K562 (cell line): ENCODE measurements at regions not wholly inside any gene's neighbourhood (a gene's known extent, or its start where the extent isn't known, plus 50 kb on each side); places are given as distances from the start of the nearest gene placed in this dataset.

ENCODE experiments used
- CBFA2T3 ChIP-seq: fragments of 450-650 bp; IDR thresholded peaks from 2 replicates; pipeline ENCODE4 v1.6.1; 2017
- CHD7 ChIP-seq: fragments of 200-600 bp; sonication (generic); IDR thresholded peaks from one replicate; pipeline ENCODE4 v1.6.1; 2012; ENCODE audit warnings: mild to moderate bottlenecking, low read depth, low read length, inconsistent platforms
- CTCF ChIP-seq, 3 experiments: IDR thresholded peaks in 2 of 3; conservative IDR thresholded peaks in 1 of 3; 2 replicates each; pipeline ENCODE4 v1.5.1; 2011 to 2012; ENCODE audit warnings: low read length in 3 of 3, mild to moderate bottlenecking in 3 of 3, control low read depth in 2 of 3, improper control_type of control experiment in 1 of 3, inconsistent platforms in 1 of 3, low read depth in 1 of 3, mixed read lengths in 1 of 3, moderate library complexity in 1 of 3; ENCODE audit not compliant: insufficient read depth in 2 of 3
- HLTF ChIP-seq: fragments of 450-650 bp; IDR thresholded peaks from 2 replicates; pipeline ENCODE4 v1.6.1; 2016
- JUND ChIP-seq, 2 experiments: IDR thresholded peaks; 2 replicates in 1 of 2; 3 replicates in 1 of 2; pipeline ENCODE4 v1.6.1; 2011; ENCODE audit warnings: borderline replicate concordance in 2 of 2, low read depth in 2 of 2, low read length in 2 of 2, improper control_type of control experiment in 1 of 2, missing biosample characterization in 1 of 2, missing genetic modification characterization in 1 of 2, missing genetic modification reagents in 1 of 2
- POLR2A ChIP-seq: fragments of 450-650 bp; conservative IDR thresholded peaks from 2 replicates; pipeline ENCODE4 v1.6.1; 2016
- POLR2AphosphoS5 ChIP-seq: IDR thresholded peaks from 2 replicates; pipeline ENCODE4 v1.6.1; 2011; ENCODE audit warnings: mild to moderate bottlenecking, low read depth, low read length, moderate library complexity; ENCODE audit not compliant: control insufficient read depth, insufficient read depth
- STAT6 ChIP-seq: sonication (generic); formaldehyde crosslinking; IDR thresholded peaks from 2 replicates; pipeline ENCODE4 v1.8.1; 2023; ENCODE audit warnings: mild to moderate bottlenecking, missing genetic modification reagents
- TEAD4 ChIP-seq, 2 experiments: sonication (generic) in 1 of 2; formaldehyde crosslinking in 1 of 2; IDR thresholded peaks; 2 replicates each; pipeline versions ENCODE4 v1.6.1 to v1.8.0; 2012 to 2022; ENCODE audit warnings: borderline replicate concordance in 1 of 2, inconsistent platforms in 1 of 2, low read length in 1 of 2, mild to moderate bottlenecking in 1 of 2, missing genetic modification reagents in 1 of 2
- TRIM24 ChIP-seq, 2 experiments: fragments of 450-650 bp; IDR thresholded peaks; 2 replicates each; pipeline ENCODE4 v1.6.1; 2016
- ZNF282 ChIP-seq: sonication (generic); formaldehyde crosslinking; IDR thresholded peaks from 2 replicates; pipeline ENCODE4 v1.8.1; 2023; ENCODE audit warnings: missing genetic modification reagents

DNA sequence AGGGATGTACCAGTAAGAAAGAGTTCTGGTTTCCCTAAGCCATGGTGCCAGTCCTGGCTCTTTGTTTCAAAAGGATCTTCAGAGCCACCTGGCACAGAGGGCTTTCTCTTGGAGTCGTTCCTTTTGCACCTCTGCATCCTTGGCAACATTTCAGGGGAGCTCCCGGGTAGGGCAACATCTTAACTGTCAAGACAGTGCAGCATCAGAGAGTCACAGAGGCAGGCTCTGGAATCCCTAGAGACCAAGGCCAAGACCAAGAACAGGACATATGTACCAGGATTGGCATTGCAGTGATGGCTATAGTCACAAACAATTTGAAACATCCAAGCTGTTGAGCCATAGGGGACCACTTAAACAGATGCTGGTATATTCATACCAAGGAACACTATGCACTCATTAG is 129.4 kb upstream of the ADPGK start:
- TF ChIP-seq JUND (IDR thresholded peaks at IDR 0.05; ENCODE audit: borderline replicate concordance, low read depth, low read length) (no peak), JUND (tag; IDR thresholded peaks at IDR 0.05; ENCODE audit: borderline replicate concordance, low read depth, low read length) (no peak), TRIM24 (IDR thresholded peaks at IDR 0.05) (no peak), CHD7 (no peak), POLR2A (no peak), POLR2AphosphoS5 (no peak), STAT6 (CRISPR knock-in tag) (no peak), CTCF (IDR thresholded peaks at IDR 0.05 in 2 of 3, conservative IDR thresholded peaks at IDR 0.05 in 1 of 3; ENCODE audit: insufficient read depth in 2 of 3, low read depth in 1 of 3, low read length in 3 of 3) (no peak), CBFA2T3 (no peak), TEAD4 (IDR thresholded peaks at IDR 0.05; ENCODE audit: low read length) (no peak), TEAD4 (CRISPR knock-in tag; IDR thresholded peaks at IDR 0.05; ENCODE audit: borderline replicate concordance) (no peak), ZNF282 (CRISPR knock-in tag) (no peak), HLTF (no peak)
